Heart right ventricle (tissue), 16 donors: ENCODE measurements at regions not wholly inside any gene's neighbourhood (a gene's known extent, or its start where the extent isn't known, plus 50 kb on each side); places are given as distances from the start of the nearest gene placed in this dataset.

Experiments
- ATAC-seq, 8 donors: fragments of 200-7000 bp; cut with Tn5 transposase; one replicate each; pipeline ENCODE4 v1.9.1; 2020; ENCODE audit warnings: mild to moderate bottlenecking in 8 of 8, moderate library complexity in 8 of 8, moderate number of reproducible peaks in 1 of 8
- DNase-seq, 2 donors: peaks; one replicate each; pipeline ENCODE4 v3.0.0-alpha.2; 2020
- H3K27ac ChIP-seq, 10 donors: fragments of 200-600 bp; sonication (generic) in 2 of 10; one replicate each; pipeline versions ENCODE4 v1.5.0 to v1.8.0; 2020 to 2022; ENCODE audit warnings: mild to moderate bottlenecking in 3 of 10
- H3K27me3 ChIP-seq, 7 donors: fragments of 200-600 bp; one replicate each; pipeline ENCODE4 v1.8.0; 2021 to 2022; ENCODE audit warnings: mild to moderate bottlenecking in 2 of 7
- H3K36me3 ChIP-seq, 9 donors: fragments of 200-600 bp; sonication (generic) in 1 of 9; one replicate each; pipeline versions ENCODE4 v1.5.0 to v1.8.0; 2020 to 2022; ENCODE audit warnings: mild to moderate bottlenecking in 2 of 9
- H3K4me1 ChIP-seq, 9 donors: fragments of 200-600 bp; sonication (generic) in 1 of 9; one replicate each; pipeline versions ENCODE4 v1.5.0 to v1.8.0; 2020 to 2022; ENCODE audit warnings: mild to moderate bottlenecking in 4 of 9
- H3K4me3 ChIP-seq, 10 donors: fragments of 200-600 bp; sonication (generic) in 2 of 10; one replicate each; pipeline versions ENCODE4 v1.5.0 to v1.8.0; 2020 to 2022; ENCODE audit warnings: mild to moderate bottlenecking in 7 of 10, moderate library complexity in 2 of 10
- H3K9me3 ChIP-seq, 11 donors: fragments of 200-600 bp in 10 of 11; sonication (generic) in 2 of 11; one replicate each; pipeline versions ENCODE4 v1.5.0 to v1.8.0; 2013 to 2022; ENCODE audit warnings: mild to moderate bottlenecking in 2 of 11, control low read depth in 1 of 11, moderate library complexity in 1 of 11
- WGBS, 2 donors: extraction: QIAGEN DNeasy Blood & Tissue Kit; methylation state at CpG; one replicate each; pipeline ENCODE4 v1.1.7; 2013; ENCODE audit warnings: inconsistent platforms in 1 of 2; 5-methylcytosine and 5-hydroxymethylcytosine counted together
- intact Hi-C, 10 donors: fragments of 100-400 bp; cut with DNase I; formaldehyde crosslinking; loops; one replicate each; pipeline versions ENCODE4 v1.11.1 to v1.14.2; 2022
- TF ChIP-seq, protein P1 (sequence below), 9 donors: fragments of 200-600 bp; sonication (generic) in 2 of 9; IDR thresholded peaks; one replicate each; pipeline versions ENCODE4 v1.5.0 to v1.8.0; 2021 to 2022; ENCODE audit warnings: antibody characterized with exemption in 9 of 9, mild to moderate bottlenecking in 5 of 9, moderate library complexity in 1 of 9
- donor health status: Arrhythmogenic right ventricular cardiomyopathy.
- donor health status: ischemic (EF 13 %, LVEDD 7.1; RV severe dilation, severe dysfunction).
- donor health status: healthy with polysubstance abuse.
- donor health status: DM: no; HTN: yes; CAD: no.
- donor health status: DM: no; HTN: no; CAD: no.
- donor health status: ischemic (EF 25% LVEDD 6.9; RV normal size, moderate dysfunction).
- donor health status: ischemic (EF 25% LVEDD 5.7; RV mildly dilated, moderate dysfunction).
- donor health status: healthy.
- donor health status: DM: yes; HTN: yes; CAD: no.
- donor health status: Ischemic cardiomyopathy.
- donor health status: ischemic (EF 35%, LVEDD 5.7; RV mildly dilated, moderate dysfunction).
- donor health status: nonischemic (EF 11% LVEDD 7.7; RV severe dilation, severe dysfunction).
- donor health status: DM: yes; HTN: yes; CAD: no.
- donor health status: PGD.
- donor health status: ischemic (EF 29% LVEDD 5.4; RV normal size, mild dysfunction).
- donor health status: nonischemic (EF 23%, LVEDD 6.1; RV moderate dilation, normal function).

DNA sequence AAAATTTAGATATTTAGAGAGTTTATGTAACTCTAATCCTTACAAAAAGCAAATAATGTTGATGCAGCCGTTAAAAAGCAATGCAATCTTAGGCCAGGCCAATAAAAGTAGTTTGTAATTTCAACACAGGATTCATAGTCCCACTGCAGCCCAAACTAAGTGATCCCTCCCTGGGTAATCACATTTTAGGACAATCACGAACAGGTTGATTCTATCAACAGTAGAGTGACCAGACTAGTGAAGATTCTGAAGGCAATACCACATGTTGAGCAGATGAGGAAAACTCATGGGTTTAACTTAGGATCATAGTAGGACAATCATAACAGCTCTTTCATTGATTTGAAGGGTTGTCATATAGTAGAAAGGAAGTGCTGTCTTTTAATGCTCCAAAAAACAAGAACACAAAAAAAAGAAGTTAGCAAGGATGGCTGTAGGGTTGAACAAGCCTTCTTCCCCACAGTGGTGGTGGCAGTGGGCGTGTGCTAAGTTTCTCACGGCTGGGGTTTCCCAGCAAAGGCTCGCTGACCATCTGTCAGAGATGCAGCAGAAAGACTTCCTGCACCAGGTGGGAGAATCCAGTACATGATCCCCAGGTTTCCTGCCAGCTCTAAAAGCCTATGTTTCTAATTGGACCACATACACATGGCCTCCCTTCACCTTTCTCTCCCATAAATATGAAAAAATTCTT is 212.2 kb downstream of the CHRM2 start:
- Histone ChIP-seq H3K9me3 (peaks cover 0 to 4% (median 0%) of the 10 kb centered on the region in 11 donors), H3K27ac (peak overlapping the region in 7 of 10 donors; percentile 4 to 84 (median 76)), H3K4me1 (peaks cover 0 to 49% (median 25%) of the 10 kb centered on the region in 9 donors), H3K27me3 (no peaks in the 10 kb centered on the region), H3K4me3 (no peak overlapping the region), H3K36me3 (no peaks in the 10 kb centered on the region)
- intact Hi-C loops: loop anchor here in 4 of 10 donors (5.0 to 10.0 kb wide), 4 partner anchors 88 to 206 kb away; no protein-coding TSS in a partner anchor
- TF ChIP-seq, protein P1, sequence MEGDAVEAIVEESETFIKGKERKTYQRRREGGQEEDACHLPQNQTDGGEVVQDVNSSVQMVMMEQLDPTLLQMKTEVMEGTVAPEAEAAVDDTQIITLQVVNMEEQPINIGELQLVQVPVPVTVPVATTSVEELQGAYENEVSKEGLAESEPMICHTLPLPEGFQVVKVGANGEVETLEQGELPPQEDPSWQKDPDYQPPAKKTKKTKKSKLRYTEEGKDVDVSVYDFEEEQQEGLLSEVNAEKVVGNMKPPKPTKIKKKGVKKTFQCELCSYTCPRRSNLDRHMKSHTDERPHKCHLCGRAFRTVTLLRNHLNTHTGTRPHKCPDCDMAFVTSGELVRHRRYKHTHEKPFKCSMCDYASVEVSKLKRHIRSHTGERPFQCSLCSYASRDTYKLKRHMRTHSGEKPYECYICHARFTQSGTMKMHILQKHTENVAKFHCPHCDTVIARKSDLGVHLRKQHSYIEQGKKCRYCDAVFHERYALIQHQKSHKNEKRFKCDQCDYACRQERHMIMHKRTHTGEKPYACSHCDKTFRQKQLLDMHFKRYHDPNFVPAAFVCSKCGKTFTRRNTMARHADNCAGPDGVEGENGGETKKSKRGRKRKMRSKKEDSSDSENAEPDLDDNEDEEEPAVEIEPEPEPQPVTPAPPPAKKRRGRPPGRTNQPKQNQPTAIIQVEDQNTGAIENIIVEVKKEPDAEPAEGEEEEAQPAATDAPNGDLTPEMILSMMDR (IDR thresholded peaks at IDR 0.05): no peak
- 59 to 67% methylated on average over 5 of the region's 5 CpGs for WGBS, 2 donors
- DNase-seq: no peak
- peak in 5 of 8 donors; percentile 12 to 38 (median 35) for ATAC-seq

DNA sequence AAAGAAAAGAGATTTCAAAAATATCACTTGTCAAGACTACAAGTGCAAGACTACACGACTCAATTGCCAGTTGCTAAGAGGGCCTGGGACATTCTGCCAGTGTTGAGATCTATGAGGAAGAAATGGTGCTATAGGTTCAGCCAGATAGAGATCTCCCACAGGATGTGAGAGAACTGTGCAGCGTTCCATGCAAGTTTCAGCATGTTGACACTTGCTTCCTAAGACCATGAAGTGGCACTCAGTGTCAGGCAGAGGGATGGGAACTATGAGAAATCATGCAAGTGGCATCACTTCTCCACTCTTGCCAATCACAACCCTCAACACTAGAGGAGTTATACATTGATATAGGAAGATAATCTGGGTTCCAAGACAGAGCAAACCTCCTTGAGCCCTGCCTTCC is 210.3 kb downstream of the CHRM2 start:
- no peaks in the 10 kb centered on the region for H3K36me3 ChIP-seq
- no peak overlapping the region for H3K27ac ChIP-seq
- ATAC-seq (no peak), DNase-seq (no peak)
- WGBS, 2 donors: 67 to 75% methylated on average over 2 of the region's 2 CpGs
- no peaks in the 10 kb centered on the region for H3K27me3 ChIP-seq
- H3K4me1 ChIP-seq: peaks cover 0 to 30% (median 17%) of the 10 kb centered on the region in 9 donors
- intact Hi-C loops: no loop called here
- peaks cover 0 to 4% (median 0%) of the 10 kb centered on the region in 11 donors for H3K9me3 ChIP-seq
- H3K4me3 ChIP-seq: no peak overlapping the region
- TF ChIP-seq, protein P1 (IDR thresholded peaks at IDR 0.05): no peak

- WGBS, 2 donors: 68 to 79% methylated on average over 2 of the region's 2 CpGs
- intact Hi-C loops: no loop called here
- Histone ChIP-seq H3K36me3 (no peaks in the 10 kb centered on the region), H3K9me3 (no peaks in the 10 kb centered on the region), H3K27me3 (no peaks in the 10 kb centered on the region), H3K27ac (no peak overlapping the region), H3K4me1 (peaks cover 0 to 1% (median 0%) of the 10 kb centered on the region in 9 donors), H3K4me3 (no peak overlapping the region)
- ATAC-seq: no peak
- TF ChIP-seq, protein P1 (IDR thresholded peaks at IDR 0.05): no peak
- no peak for DNase-seq
These were observed 206.1 kb downstream of the CHRM2 start for GRCh38 chr7:137074391-137075030.

- H3K36me3 ChIP-seq: no peaks in the 10 kb centered on the region
- no peak overlapping the region for H3K27ac ChIP-seq
- no peak overlapping the region for H3K4me3 ChIP-seq
- whole genome bisulfite sequencing, 2 donors: 94% methylated on average over 3 of the region's 3 CpGs
- H3K9me3 ChIP-seq: no peaks in the 10 kb centered on the region
- DNase-seq: no peak
- TF ChIP-seq, protein P1 (IDR thresholded peaks at IDR 0.05): no peak
- H3K27me3 ChIP-seq: no peaks in the 10 kb centered on the region
- intact Hi-C loops: no loop called here
- H3K4me1 ChIP-seq: peaks cover 0 to 6% (median 0%) of the 10 kb centered on the region in 9 donors
- ATAC-seq: no peak
These were observed 205.3 kb downstream of the CHRM2 start for GRCh38 chr7:137073571-137074325.
